Nephron progenitor cell (in vitro differentiated cells): ENCODE measurements at regions not wholly inside any gene's neighbourhood (a gene's known extent, or its start where the extent isn't known, plus 50 kb on each side); places are given as distances from the start of the nearest gene placed in this dataset.
"Not testable (repeated sequence)": the region's sequence is repeated elsewhere in the genome, so short reads cannot be mapped to it uniquely, and the experiment has no call there.

Source experiments
- DNase-seq: peaks from one replicate; pipeline ENCODE4 v3.0.0; 2021
- H3K27ac Mint-ChIP-seq: 2 replicates; pipeline ENCODE4 v1.8.0; 2021; ENCODE audit warnings: mild to moderate bottlenecking, moderate library complexity, mixed read lengths
- H3K27me3 Mint-ChIP-seq: 2 replicates; pipeline ENCODE4 v1.8.0; 2021; ENCODE audit warnings: mild to moderate bottlenecking, low read depth, mixed read lengths; ENCODE audit not compliant: poor library complexity
- H3K36me3 Mint-ChIP-seq: 2 replicates; pipeline ENCODE4 v1.8.0; 2021; ENCODE audit warnings: low read depth, mixed read lengths
- H3K4me1 Mint-ChIP-seq: 2 replicates; pipeline ENCODE4 v1.8.0; 2021; ENCODE audit warnings: mixed read lengths
- H3K4me3 Mint-ChIP-seq: 2 replicates; pipeline ENCODE4 v1.8.0; 2021; ENCODE audit warnings: mild to moderate bottlenecking, moderate library complexity, mixed read lengths
- H3K9me3 Mint-ChIP-seq: 2 replicates; pipeline ENCODE4 v1.8.0; 2021; ENCODE audit warnings: mild to moderate bottlenecking, moderate library complexity, mixed read lengths
- CTCF ChIP-seq: fragments of 200-600 bp; sonication (generic); IDR thresholded peaks from 2 replicates; pipeline ENCODE4 v1.5.0; 2021; ENCODE audit warnings: antibody characterized with exemption

GRCh38 chr18:6541131-6541679 is 126.5 kb upstream of the L3MBTL4 start:
- not testable (repeated sequence) for H3K27me3 Mint-ChIP-seq, H3K36me3 Mint-ChIP-seq, H3K4me1 Mint-ChIP-seq, H3K9me3 Mint-ChIP-seq, DNase-seq, H3K27ac Mint-ChIP-seq, H3K4me3 Mint-ChIP-seq
- peak; percentile 46 for TF ChIP-seq CTCF

GRCh38 chr18:6542296-6542695 is 127.6 kb upstream of the L3MBTL4 start:
- peak overlapping the region; percentile 24 for H3K27ac Mint-ChIP-seq
- no peaks in the 10 kb centered on the region for H3K36me3 Mint-ChIP-seq
- DNase-seq, result no peak
- no peak overlapping the region for H3K4me3 Mint-ChIP-seq
- H3K27me3 Mint-ChIP-seq, result no peaks in the 10 kb centered on the region
- no peak for TF ChIP-seq CTCF
- peaks cover 5% of the 10 kb centered on the region for H3K4me1 Mint-ChIP-seq
- H3K9me3 Mint-ChIP-seq, result peaks cover 3% of the 10 kb centered on the region

GRCh38 chr18:6543330-6543908 is 128.7 kb upstream of the L3MBTL4 start:
- peaks cover 10% of the 10 kb centered on the region for H3K9me3 Mint-ChIP-seq
- no peak overlapping the region for H3K27ac Mint-ChIP-seq
- no peaks in the 10 kb centered on the region for H3K27me3 Mint-ChIP-seq
- H3K4me3 Mint-ChIP-seq, result no peak overlapping the region
- TF ChIP-seq CTCF, result peak; percentile 58
- peaks cover 5% of the 10 kb centered on the region for H3K4me1 Mint-ChIP-seq
- DNase-seq, result no peak
- H3K36me3 Mint-ChIP-seq, result peaks cover 6% of the 10 kb centered on the region

GRCh38 chr18:6546229-6546628 is 131.5 kb upstream of the L3MBTL4 start:
- no peak for TF ChIP-seq CTCF
- Mint-ChIP-seq H3K27ac (no peak overlapping the region), H3K4me3 (no peak overlapping the region), H3K36me3 (peaks cover 13% of the 10 kb centered on the region), H3K9me3 (peaks cover 29% of the 10 kb centered on the region), H3K4me1 (no peaks in the 10 kb centered on the region), H3K27me3 (peaks cover 2% of the 10 kb centered on the region)
- DNase-seq, result no peak

GRCh38 chr18:6547476-6547875 is 132.8 kb upstream of the L3MBTL4 start:
- H3K27ac Mint-ChIP-seq, result no peak overlapping the region
- DNase-seq, result no peak
- peaks cover 13% of the 10 kb centered on the region for H3K36me3 Mint-ChIP-seq
- peaks cover 35% of the 10 kb centered on the region for H3K9me3 Mint-ChIP-seq
- H3K4me1 Mint-ChIP-seq, result no peaks in the 10 kb centered on the region
- H3K4me3 Mint-ChIP-seq, result no peak overlapping the region
- H3K27me3 Mint-ChIP-seq, result peaks cover 2% of the 10 kb centered on the region
- no peak for TF ChIP-seq CTCF

- no peak for DNase-seq
- H3K36me3 Mint-ChIP-seq, result peaks cover 7% of the 10 kb centered on the region
- no peak overlapping the region for H3K27ac Mint-ChIP-seq
- peaks cover 21% of the 10 kb centered on the region for H3K4me1 Mint-ChIP-seq
- TF ChIP-seq CTCF, result no peak
- H3K9me3 Mint-ChIP-seq, result peaks cover 25% of the 10 kb centered on the region
- no peak overlapping the region for H3K4me3 Mint-ChIP-seq
- peaks cover 2% of the 10 kb centered on the region for H3K27me3 Mint-ChIP-seq
Observed at GRCh38 chr18:6553234-6553900, 138.7 kb upstream of the L3MBTL4 start.
